ENCODE measurements at regions not wholly inside any gene's neighbourhood (a gene's known extent, or its start where the extent isn't known, plus 50 kb on each side); places are given as distances from the start of the nearest gene placed in this dataset.

- H3K56ac ChIP-seq (replicated peaks; ENCODE audit: insufficient read length, low read depth, low read length), result no peak overlapping the region
- ChIA-PET POLR2A (ENCODE audit: partially characterized antibody) (no interaction called here), CTCF (ENCODE audit: partially characterized antibody) (interaction anchor here (1.5 kb wide), 1 partner anchor 14 kb away, joined by 6 read pairs; no protein-coding TSS in a partner anchor)
- no peak overlapping the region for H3K4me3 ChIP-seq (ENCODE audit: extremely low read depth in 1 of 4, insufficient read depth in 2 of 4, low read depth in 3 of 4, low read length in 4 of 4)
- H2BK120ac ChIP-seq (replicated peaks; ENCODE audit: low read depth, low read length), result no peak overlapping the region
- no peak overlapping the region for H3K9ac ChIP-seq (replicated peaks in 1 of 4; ENCODE audit: extremely low read depth in 1 of 4, low read depth in 3 of 4, low read length in 3 of 4)
- H3K27ac ChIP-seq (ENCODE audit: low read depth, low read length), result no peak overlapping the region
- H3K4me1 ChIP-seq (replicated peaks in 1 of 4; ENCODE audit: control insufficient read depth in 3 of 4, insufficient read depth in 4 of 4, low read length in 3 of 4), result no peaks in the 10 kb centered on the region
- no peak overlapping the region for H3K4me2 ChIP-seq (ENCODE audit: insufficient read depth in 1 of 2, low read depth in 2 of 2, low read length in 2 of 2)
- no peak overlapping the region for H3K18ac ChIP-seq (ENCODE audit: extremely low read depth, low read length)
- no peak overlapping the region for H2BK20ac ChIP-seq (ENCODE audit: low read length)
- no peak overlapping the region for H4K91ac ChIP-seq (replicated peaks; ENCODE audit: insufficient read length, low read length)
- peaks cover 4% of the 10 kb centered on the region; the same call in 1 of the 2 replicates for H3K23me2 ChIP-seq (ENCODE audit: low read depth, low read length)
- no peak overlapping the region for H2BK5ac ChIP-seq (ENCODE audit: low read depth, low read length)
- no peak overlapping the region for H3K14ac ChIP-seq (ENCODE audit: insufficient read length)
- no peak overlapping the region for H2AK5ac ChIP-seq (ENCODE audit: low read depth, low read length)
- no peak overlapping the region for H3K4ac ChIP-seq (replicated peaks; ENCODE audit: insufficient read length, low read depth, low read length)
- H3K9me3 ChIP-seq (ENCODE audit: insufficient read depth in 2 of 2, low read depth in 1 of 2, low read length in 1 of 2), result no peaks in the 10 kb centered on the region
- H2BK12ac ChIP-seq (ENCODE audit: low read depth, low read length), result no peak overlapping the region
- FAIRE-seq (no peak), DNase-seq (ENCODE audit: low read depth in 1 of 2, low spot score in 2 of 2) (no peak)
- no peak overlapping the region for H3K23ac ChIP-seq (ENCODE audit: insufficient read length)
- H4K20me1 ChIP-seq (replicated peaks in 1 of 2; ENCODE audit: control insufficient read depth in 1 of 2, insufficient read depth in 2 of 2, low read length in 2 of 2), result no peaks in the 10 kb centered on the region
- H2AFZ ChIP-seq (ENCODE audit: low read length), result no peak overlapping the region
- H3K27me3 ChIP-seq (replicated peaks in 1 of 4; ENCODE audit: control insufficient read depth in 3 of 4, extremely low read depth in 1 of 4, insufficient read depth in 3 of 4, low read length in 3 of 4), result no peaks in the 10 kb centered on the region; a peak in 1 of 7 replicates
- H4K5ac ChIP-seq (ENCODE audit: insufficient read length, low read depth, low read length), result no peak overlapping the region
- H3K79me2 ChIP-seq (ENCODE audit: control insufficient read depth in 1 of 2, insufficient read depth in 2 of 2, low read length in 2 of 2), result no peaks in the 10 kb centered on the region
- no peaks in the 10 kb centered on the region for H3K36me3 ChIP-seq (ENCODE audit: control insufficient read depth in 2 of 4, insufficient read depth in 4 of 4, low read length in 3 of 4)
- H2BK15ac ChIP-seq (ENCODE audit: low read length), result no peak overlapping the region
- H3K79me1 ChIP-seq (ENCODE audit: low read depth, low read length), result no peaks in the 10 kb centered on the region
- TF ChIP-seq TCF12 (IDR thresholded peaks at IDR 0.05; ENCODE audit: low read depth, low read length), result no peak
- H4K8ac ChIP-seq (ENCODE audit: extremely low read depth, insufficient read depth, low read length), result no peak overlapping the region
These were observed 193.6 kb upstream of the SPRED2 start for GRCh38 chr2:65625982-65626381.
